Astrocyte of the spinal cord (primary cell): ENCODE measurements at regions not wholly inside any gene's neighbourhood (a gene's known extent, or its start where the extent isn't known, plus 50 kb on each side); places are given as distances from the start of the nearest gene placed in this dataset.

Experiments
- DNase-seq: peaks from one replicate; pipeline ENCODE4 v3.0.0; 2011; ENCODE audit warnings: low read depth, low spot score
- H3K4me3 ChIP-seq: 2 replicates; pipeline ENCODE4 v1.5.1; 2011; ENCODE audit warnings: low read depth, mild to moderate bottlenecking, low read length, moderate library complexity
- in situ Hi-C: cut with HindIII; loops from 2 replicates; pipeline ENCODE4 v1.10.0; 2017; ENCODE audit warnings: low sequenced_read_pairs
- TF ChIP-seq, protein P1 (sequence below): IDR thresholded peaks from 2 replicates; pipeline ENCODE4 v1.5.1; 2012; ENCODE audit warnings: low read depth, mild to moderate bottlenecking, low read length, inconsistent platforms

DNA sequence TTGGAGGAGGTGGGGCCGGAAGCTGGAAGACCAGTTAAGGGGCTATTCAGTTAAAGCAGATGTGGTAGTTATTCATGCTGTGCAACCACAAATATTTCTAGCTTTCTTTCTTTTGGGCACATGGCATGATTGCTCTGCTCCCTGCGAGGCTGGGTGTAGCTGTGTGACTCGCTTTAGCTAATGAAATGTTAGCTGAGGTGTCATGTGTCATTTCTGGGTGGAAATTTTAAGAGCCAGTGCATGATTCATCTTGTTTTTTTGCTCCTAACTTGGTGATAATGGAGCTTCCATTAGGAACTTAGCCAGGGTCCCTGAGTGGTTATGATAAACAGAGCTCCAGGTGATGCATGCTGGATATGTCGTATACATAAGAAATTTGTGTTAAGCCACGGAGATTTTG is 300.6 kb downstream of the SATB1 start:
- no peak overlapping the region for H3K4me3 ChIP-seq
- in situ Hi-C loops, result no loop called here
- TF ChIP-seq, protein P1, sequence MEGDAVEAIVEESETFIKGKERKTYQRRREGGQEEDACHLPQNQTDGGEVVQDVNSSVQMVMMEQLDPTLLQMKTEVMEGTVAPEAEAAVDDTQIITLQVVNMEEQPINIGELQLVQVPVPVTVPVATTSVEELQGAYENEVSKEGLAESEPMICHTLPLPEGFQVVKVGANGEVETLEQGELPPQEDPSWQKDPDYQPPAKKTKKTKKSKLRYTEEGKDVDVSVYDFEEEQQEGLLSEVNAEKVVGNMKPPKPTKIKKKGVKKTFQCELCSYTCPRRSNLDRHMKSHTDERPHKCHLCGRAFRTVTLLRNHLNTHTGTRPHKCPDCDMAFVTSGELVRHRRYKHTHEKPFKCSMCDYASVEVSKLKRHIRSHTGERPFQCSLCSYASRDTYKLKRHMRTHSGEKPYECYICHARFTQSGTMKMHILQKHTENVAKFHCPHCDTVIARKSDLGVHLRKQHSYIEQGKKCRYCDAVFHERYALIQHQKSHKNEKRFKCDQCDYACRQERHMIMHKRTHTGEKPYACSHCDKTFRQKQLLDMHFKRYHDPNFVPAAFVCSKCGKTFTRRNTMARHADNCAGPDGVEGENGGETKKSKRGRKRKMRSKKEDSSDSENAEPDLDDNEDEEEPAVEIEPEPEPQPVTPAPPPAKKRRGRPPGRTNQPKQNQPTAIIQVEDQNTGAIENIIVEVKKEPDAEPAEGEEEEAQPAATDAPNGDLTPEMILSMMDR, result no peak
- DNase-seq, result peak; percentile 85

DNA sequence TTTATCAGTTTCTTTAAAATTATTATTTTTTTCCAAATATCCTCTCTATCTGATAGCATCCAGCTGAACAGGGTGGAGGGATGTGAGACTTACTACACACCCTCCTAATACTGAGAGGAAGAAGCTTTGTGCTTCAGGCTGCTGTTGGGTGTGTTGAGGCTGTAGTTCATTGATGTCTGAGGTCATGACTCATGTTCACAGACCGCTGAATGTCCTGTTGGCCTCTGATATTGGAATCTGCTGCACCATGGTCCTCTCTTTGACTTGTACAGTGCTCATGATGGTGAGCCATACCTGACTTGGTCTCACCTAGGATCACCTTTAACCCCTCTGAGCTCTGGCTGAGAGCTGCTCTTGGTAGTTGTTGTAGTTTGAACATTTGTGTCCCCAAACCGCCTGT is 302.9 kb downstream of the SATB1 start:
- H3K4me3 ChIP-seq, result no peak overlapping the region
- TF ChIP-seq, protein P1, result no peak
- in situ Hi-C loops, result no loop called here
- DNase-seq, result no peak

DNA sequence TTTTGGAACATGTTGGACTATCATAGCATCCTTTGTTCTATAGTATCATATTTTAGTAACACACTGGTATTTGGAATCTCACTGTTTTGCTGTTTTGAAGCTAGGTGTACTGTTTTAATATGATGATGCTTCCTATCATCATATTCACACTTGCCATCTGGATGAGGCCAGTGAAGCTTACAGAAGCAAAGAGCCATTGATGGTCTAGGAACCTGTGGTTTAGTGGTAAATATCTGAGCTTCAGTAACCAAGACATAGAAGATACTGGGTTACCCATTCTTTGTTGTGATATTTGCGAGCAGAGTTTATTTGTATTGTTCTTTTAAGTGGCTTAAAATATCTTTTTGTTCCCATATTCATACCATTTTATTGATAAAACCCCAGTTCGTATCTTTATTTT is 304.1 kb downstream of the SATB1 start:
- TF ChIP-seq, protein P1, result no peak
- in situ Hi-C loops, result no loop called here
- H3K4me3 ChIP-seq, result no peak overlapping the region
- DNase-seq, result no peak

DNA sequence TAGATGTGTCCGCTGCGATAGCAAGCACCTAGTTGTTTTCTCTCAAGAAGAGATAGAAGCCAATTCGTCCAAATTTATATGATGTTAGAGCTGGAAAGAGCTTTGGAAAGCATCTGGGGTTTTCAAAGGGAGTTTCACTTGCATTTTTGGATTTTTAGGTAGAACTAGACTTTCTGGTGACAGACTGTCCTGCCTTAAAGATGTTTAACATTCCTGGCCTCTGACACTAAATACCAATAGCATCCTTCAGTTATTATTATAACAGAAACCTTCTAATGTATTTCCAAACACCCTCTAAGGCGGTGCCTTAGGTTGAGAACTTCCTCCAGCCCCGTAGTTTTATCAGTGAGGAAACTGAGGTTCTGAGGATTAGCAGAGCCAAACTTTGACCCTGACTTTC is 305.3 kb downstream of the SATB1 start:
- TF ChIP-seq, protein P1, result no peak
- DNase-seq, result no peak
- in situ Hi-C loops, result no loop called here
- no peak overlapping the region for H3K4me3 ChIP-seq

DNA sequence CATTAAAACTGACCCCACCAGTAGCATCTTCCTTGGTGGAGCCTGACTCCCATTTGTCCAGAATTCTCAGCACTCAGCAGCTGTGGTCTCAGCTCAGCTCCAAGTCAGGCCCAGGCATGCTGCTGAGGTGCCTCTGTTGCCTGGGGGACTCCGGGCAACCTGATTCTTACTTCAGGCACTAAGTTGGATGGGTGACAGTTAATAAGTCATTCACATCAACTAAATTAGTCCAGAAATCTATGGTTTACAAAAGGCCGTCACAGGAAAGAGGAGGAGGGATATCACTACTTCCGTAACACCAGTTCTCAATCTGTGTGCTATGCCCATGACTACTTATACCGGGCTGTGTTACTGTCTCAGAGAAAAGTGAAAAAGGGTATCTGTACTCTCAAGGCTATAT is 310.2 kb downstream of the SATB1 start:
- no peak overlapping the region for H3K4me3 ChIP-seq
- TF ChIP-seq, protein P1, result no peak
- in situ Hi-C loops, result no loop called here
- no peak for DNase-seq

DNA sequence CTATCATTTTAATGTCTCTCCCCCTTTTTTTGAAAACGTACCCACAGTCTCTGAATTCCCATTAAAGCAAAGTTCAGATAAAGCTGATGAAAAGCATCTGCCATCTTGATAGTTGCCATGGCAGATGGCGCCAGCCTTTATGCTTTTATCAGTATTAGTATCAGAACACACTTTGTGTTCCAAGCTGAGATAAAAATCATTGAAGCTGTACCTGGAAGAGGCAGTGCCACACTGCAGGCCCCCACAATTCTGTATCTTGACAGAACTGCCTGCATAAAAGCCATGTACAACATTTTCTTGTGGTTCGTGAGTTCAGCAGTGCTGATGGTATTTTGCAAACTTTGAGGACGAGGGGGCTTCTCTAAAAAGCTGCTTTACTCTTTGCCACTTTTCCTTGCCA is 311.7 kb downstream of the SATB1 start:
- DNase-seq, result no peak
- TF ChIP-seq, protein P1, result no peak
- H3K4me3 ChIP-seq, result no peak overlapping the region
- in situ Hi-C loops, result no loop called here
